ENCODE measurements at regions not wholly inside any gene's neighbourhood (a gene's known extent, or its start where the extent isn't known, plus 50 kb on each side); places are given as distances from the start of the nearest gene placed in this dataset.
"Not testable (repeated sequence)": the region's sequence is repeated elsewhere in the genome, so short reads cannot be mapped to it uniquely, and the experiment has no call there.

DNA sequence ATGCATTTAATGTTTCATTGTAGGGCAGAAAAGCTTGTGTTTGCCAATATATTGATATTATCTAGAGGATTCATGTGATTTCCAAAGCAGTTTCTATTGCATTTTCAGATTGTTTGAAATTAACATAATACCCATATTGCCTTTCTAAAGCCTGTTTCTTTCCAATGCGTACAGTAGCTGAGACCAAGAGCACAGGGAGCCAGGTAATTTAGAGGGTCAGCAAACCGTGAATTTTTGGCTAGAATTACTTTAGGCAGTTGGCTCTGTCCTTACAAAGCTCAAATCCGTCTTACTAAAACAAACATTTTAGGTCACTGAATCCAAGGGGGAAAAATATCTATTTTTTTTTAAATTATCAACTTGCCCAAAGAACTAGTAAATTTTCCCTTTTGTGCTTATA lies 604.9 kb upstream of the ADARB2 start:
- DNase-seq (ENCODE audit: low read depth) = no peak

DNA sequence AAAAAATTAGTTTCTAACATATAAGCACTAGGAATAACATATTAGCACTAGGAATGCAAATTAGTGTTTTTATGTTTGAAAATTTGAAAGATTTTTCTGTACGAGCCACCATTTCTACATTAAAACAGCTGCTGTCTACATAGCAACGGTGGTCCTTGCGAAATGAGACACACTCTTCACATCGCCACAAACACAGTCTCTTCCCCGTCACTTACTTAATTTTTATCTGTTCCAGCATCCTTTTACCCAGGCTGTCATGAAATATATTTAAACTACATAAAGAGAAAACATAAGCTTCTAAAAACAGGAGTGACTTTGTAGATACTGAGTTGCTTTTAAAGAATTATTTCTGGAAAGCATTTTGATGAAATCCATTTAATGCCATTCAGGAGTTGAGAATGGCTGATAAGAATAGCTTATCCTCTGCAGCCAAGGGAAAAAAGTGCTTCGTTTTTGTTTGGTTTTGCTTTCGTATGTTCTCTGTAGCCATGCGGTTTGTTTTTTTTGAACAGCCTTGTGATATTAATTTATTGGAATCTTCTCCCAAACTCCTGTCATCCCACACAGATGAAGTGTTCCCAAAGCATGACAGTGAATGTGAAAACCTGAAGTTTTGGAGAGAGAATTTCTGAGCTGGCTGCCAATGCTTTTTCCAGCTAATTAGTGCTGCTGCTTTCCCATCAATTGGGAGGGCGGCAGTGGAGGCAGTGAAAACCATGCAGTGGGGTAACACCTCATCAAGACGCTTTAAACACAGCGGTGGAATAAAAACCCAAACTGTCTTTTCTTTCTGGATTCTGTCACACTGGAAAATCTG lies 603.7 kb upstream of the ADARB2 start:
- no peak for DNase-seq (ENCODE audit: low read depth)

DNA sequence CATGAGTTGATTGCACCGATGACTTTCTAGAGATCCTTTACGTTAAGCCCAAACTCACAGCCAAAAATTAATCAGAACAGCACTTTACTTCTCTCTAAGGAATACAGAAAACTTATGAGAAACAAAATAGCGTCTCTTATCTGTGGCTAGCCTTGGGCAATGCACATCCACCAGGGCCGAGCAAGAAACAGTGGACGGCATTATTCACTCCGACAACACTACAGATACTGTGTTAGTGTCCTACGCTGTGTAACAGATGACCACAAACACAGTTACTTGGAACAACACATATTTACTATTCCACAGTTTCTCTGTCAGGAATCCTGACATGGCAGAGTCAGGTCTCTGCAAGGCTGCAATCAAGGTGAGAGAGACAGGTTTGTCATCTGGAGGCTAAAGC lies 598.3 kb upstream of the ADARB2 start:
- DNase-seq (ENCODE audit: low read depth) = no peak

DNA sequence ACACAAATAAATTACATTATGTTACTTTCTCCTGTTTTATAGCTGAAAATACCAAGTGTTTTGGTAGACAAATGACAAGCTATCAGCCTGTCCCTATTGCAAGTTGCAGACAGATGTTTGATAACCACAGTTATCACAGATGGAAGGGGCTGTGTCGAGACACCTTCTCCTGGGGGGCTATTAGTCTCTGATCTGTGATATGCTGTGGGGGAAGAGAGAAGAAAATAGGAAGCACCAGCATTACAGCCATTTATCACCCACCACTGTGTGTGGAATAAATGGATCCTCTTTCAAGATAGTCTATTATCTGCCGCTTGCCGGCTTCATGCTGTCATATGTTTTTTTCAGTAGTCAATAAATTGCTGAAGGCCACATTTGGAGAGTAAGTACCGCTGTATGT lies 597.2 kb upstream of the ADARB2 start:
- DNase-seq (ENCODE audit: low read depth) = no peak

DNA sequence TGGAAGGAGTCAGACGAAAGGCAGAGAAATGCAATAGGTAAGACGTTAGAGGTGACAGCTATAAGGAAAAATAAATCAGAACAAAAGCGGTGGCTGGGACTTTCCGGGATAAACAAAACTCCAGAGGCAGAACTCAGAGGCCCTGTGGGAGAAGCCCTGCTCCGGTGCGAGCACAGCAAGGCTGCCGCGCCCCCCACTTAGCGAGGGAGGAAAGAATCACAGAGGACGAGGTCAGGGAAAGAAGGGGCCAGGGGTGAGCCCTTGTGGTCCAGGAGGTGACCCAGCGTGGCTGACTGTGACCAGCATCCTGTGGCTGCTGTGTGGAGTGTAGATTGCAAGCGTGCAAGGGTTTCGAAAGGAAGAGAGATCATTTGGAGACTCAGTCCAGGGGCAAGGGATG lies 591.8 kb upstream of the ADARB2 start:
- DNase-seq (ENCODE audit: low read depth) = no peak

DNA sequence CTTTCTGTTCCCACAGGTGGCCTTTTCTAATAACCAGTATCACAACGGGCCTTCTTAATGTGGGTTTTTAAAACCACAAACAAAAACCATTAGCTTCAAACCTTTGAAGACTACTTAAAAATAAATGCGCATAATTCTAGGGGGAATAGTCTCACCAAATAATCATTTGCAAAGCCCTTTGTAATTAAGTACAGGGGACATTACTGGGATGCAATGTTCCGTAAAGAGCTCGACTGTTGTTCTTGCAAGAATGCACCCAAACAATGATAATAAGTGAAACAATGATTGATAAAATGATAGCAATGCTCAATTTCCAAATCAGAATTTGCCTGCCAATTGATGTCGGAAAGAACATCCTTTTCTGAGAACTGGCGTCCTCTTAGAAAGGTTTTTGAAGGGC lies 589.1 kb upstream of the ADARB2 start:
- no peak for DNase-seq (ENCODE audit: low read depth)

DNA sequence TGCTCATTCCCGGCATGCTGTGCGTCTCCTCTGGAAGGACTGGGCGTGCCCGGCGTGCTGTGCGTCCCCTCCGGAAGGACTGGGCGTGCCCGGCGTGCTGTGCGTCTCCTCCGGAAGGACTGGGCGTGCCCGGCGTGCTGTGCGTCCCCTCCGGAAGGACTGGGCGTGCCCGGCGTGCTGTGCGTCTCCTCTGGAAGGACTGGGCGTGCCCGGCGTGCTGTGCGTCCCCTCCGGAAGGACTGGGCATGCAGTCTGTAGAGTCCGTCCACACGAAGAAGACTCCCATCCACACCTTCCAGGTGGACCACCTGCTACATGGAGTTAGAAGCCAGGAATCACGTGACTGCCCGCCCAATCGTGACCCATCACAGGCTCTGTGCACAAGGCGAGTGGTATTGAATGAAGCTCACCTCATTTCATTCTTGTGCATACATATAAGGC lies 577.7 kb upstream of the ADARB2 start:
- DNase-seq (ENCODE audit: low read depth) = not testable (repeated sequence)

DNA sequence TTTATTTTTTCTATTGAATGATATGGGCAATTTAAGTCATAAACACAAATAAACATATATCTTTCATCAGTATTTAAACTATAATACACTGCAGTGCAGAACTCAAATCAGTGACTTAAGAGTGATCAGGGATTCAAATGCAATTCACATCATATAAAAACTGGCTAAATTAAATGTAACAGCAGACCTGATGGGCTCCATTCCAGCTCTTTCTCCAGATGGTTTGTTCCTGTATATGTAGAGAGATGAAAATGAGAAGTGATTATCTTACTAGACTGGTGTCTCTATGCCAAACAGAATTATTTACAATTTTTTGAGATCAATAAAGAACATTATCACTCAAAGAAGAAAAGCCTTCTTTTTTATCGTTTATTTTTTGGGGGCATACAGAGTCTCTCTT lies 568.8 kb upstream of the ADARB2 start:
- DNase-seq (ENCODE audit: low read depth) = no peak

DNA sequence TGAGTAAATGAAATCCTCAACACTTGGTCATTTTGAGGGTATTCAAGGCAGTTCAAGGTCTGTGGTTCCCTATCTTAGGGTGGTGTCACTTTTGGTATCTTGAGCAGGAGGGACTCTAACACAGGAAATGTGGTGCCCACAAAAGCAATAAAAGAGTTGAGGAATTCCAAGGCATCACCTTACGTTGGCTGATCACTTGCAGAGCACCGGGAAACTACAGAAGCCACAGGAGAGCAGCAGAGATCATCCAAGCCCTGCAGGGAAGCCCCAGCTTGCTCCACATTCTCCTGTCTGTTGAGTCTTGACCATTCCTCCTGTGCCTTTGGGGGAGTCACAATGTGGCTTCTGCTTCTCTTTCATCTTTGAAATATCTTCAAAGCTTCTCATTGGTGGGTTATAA lies 565.8 kb upstream of the ADARB2 start:
- DNase-seq (ENCODE audit: low read depth) = no peak

DNA sequence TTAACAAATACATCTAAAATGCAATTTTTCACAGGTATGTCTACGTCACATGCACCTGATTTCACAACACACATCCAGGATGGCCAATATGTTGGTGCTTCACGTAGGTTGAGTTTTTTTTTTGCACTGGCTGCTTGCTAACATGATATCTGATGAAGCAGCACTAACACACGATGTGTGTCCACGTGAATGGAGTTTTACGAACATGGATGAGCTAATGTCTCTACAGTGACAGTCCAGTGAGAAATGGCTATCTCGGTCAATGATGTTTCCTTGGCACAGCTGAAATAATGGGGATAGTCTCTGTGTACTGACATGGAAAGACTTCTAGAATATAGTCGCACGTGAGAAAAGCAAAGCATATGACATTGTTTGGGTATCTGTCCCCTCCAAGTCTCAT lies 563.9 kb upstream of the ADARB2 start:
- DNase-seq (ENCODE audit: low read depth) = no peak

DNA sequence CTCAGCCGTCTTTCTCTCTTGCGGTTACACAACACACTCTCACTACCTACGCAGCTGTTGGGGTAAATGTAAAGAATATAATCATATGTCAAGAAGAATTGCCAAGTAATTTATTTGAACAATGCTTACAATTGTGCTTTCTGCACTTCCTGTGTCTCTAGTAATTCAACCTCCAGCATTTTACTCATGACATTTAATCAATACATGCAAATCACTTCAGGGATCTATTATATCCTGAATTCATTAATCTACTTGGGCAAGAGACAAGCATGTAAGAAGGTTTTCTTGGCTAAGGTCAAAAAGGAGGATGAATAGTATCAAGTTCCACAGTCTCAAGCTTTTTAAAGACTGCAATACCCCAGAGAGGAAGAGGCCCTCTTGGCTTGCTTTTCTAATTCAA lies 562.9 kb upstream of the ADARB2 start:
- DNase-seq (ENCODE audit: low read depth) = no peak

DNA sequence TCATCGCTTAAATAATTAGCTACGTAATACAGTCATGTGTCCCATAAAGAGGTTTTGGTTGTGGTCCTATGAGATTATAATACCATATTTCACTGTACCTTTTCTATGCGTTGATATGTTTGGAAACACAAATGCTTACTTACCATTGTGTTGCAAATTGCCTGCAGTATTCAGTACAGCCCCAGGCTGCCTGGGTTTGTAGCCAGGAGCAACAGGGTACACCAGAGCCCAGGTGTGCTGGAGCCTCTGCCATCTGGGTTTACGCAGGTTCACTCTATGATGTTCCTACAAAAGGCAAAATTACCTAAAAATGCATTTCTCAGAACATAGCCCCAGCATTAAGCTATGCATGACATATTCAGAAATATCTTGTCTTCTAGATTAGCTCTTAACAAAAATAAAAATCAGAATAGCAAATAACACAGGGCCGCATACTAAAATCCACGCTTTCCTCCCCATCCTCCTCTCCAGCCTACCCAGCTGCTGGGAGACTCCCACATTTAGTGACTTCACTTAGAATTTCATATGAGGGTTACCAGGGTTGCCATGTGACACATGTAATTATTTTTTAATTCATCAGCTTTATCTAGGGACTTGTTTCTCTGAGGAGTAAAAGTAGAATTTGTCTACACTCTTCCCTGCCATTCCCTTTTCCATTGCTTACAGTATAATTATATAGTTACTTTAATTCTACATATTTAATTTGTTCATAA lies 559.0 kb upstream of the ADARB2 start:
- DNase-seq (ENCODE audit: low read depth) = no peak

DNA sequence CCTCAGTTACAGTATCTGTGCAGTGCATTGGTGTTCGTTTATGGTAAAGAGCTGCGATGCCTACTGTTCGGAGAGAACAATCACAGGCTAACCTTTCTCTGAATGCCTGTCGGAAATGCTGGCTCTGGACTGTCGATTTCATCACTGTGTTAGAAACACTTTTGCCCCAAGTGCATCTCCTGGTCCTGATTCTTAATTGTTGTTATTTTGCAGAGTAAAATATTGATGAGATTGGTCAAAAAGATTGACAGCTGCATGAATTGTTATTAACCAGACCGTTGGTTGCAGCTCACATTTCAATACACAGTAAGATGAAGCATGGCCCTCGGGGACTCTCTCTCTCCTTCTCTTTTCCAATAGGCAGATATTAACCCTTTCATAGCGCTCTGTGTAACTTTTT lies 557.4 kb upstream of the ADARB2 start:
- DNase-seq (ENCODE audit: low read depth) = no peak

DNA sequence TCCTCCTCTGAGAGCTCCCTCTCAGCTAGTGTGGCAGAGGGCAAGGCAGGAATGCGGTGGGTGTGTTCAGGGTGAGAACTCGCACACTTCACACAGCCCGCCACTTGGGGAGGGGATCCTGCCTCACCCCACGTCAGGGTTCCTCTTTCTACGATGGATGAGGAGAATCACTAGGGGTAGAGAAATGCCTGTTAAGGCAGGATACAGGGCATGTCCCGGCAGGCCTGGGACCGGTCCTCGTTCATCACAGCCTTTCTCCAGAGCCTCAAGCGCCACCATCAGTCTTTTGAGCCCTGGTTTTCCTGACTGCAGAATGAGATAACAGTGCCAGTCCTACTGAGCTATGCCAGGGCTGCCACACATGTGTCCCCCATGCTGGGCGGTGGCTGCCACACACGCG lies 546.7 kb upstream of the ADARB2 start:
- no peak for DNase-seq (ENCODE audit: low read depth)

DNA sequence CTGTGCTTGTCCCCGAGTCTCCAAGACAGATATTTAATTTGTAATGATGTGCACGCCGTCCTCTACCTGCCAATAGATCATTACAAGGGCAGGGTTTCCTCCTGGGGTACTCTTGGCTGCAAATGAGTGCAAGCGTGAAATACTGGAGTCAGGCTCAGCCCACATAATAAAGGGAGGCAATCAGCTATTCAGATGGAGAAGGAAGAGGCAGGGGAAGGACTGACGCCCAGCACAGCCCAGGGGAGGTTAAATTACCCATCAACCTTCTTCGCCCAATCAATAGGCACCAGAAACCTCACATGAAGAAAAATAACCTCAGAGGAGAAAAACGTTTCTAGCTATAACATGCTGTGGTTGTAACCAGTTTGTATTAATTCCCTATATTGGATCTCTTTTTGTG lies 544.9 kb upstream of the ADARB2 start:
- no peak for DNase-seq (ENCODE audit: low read depth)

DNA sequence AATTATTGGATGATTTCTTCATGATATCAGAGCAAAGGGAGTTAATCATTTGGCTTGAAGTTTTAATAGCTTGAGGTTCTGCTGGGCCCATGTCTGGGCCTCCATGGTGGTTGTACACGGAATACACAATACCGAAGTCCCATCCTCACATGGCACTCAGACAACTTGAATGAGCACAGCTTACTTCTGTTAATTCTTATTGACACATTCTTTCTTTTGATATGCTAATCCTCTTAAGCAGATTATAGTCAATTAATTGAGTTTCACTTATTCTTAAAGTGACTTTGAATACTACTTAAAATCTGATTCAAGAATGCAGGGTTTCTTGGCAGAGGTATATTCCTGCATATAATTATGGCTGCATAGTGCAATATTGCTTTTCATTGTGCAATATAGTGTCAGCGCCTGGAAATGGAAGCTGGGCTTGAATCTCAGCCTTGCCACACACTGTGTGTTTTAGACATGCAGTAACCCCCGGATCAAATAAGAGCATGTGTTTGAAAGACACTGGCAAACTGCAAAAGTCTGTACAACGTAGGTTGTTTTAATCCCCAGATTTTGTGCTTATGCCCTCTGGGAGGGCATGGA lies 543.5 kb upstream of the ADARB2 start:
- no peak for DNase-seq (ENCODE audit: low read depth)

DNA sequence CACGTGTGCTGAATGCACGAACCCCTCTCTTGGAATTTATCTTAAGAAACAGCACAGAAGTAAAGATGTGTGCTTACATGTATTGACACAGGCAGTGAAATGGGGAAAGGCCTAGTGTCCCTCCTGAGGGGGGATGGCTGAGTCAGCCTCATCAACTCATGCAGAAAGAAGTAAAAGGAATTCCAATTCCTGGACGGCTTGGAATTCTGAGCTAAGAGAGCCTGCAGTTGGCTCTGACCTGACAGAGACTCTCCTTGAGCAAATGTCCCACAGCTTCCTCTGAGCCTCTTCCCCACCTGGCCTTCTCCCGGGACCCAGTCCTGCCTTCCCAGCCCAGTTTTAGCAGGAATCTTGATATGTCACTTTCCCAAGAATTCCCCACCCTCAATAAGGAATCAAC lies 542.4 kb upstream of the ADARB2 start:
- no peak for DNase-seq (ENCODE audit: low read depth)

DNA sequence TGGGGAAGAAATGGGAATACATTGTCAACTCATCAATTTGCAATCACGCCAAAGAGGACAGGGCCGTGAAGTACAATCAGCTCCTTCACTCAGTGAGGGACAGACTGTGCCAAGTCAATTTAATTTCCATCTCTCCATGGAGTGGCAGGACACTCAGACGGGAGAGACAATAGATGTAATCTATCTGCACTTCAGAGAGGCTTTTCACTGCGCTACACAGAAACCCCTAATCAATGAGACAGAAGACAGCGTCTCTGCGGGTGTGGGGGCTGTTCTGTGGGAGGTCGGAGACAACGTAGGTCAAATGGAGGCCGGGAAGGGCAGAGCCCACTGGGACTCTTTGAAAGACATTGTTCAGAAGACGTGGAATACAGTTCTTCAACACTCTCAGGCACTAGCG lies 541.0 kb upstream of the ADARB2 start:
- no peak for DNase-seq (ENCODE audit: low read depth)

DNA sequence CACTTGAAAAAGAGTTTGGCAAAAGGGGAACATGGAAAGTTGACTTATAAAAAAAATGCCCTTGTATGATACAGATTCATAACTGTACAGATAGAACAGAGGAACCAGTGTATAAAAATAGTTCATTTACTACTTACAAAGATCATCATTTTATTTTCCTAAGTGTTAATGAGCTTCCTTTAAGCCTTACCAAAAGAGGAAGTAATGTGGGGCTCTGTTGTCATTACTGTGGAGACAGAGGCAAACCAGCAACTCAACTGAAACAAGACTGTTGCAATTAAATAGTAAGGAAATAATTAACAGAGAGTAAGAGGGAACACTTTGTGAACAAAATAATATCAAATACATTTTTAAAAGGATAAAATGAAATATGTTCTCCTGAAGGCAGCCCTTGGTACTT lies 526.2 kb upstream of the ADARB2 start:
- no peak for DNase-seq (ENCODE audit: low read depth)

DNA sequence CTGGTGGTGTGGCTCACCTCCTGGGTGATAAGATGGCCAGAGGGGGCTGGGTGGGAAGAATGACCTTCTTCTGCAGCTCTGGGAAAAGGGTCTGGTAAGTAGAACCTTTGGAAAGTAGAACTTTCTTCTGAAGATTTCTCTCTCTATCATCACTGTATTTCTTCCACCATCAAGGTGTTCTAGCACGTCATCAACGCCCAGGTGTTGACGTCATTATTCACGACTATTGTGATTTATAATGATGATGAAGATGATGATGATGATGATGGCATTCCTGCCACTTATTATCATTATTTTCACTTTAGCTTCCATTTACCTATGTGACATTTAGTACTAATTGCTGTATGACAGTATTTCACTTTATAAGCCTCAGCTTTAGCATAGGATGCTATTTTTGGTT lies 525.6 kb upstream of the ADARB2 start:
- no peak for DNase-seq (ENCODE audit: low read depth)

DNA sequence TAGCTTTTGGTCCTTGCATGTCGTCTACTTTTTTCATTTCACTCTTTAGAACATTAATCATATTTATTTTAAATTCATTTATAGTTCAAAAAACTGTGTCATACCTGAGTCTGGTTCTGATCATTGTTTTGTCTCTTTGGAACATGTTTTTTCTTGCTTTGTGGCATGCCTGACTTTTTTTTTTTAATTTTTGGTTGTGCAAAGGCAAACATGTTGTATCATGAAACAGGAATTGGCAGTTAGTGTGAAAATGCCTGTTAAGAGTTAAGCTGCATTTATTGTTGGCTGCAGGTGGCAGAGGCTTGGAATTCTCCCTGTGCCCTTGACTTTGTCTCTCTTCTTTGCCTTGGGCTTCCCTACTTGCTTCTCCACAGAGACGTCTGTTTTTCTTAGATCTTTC lies 525.0 kb upstream of the ADARB2 start:
- DNase-seq (ENCODE audit: low read depth) = no peak

DNA sequence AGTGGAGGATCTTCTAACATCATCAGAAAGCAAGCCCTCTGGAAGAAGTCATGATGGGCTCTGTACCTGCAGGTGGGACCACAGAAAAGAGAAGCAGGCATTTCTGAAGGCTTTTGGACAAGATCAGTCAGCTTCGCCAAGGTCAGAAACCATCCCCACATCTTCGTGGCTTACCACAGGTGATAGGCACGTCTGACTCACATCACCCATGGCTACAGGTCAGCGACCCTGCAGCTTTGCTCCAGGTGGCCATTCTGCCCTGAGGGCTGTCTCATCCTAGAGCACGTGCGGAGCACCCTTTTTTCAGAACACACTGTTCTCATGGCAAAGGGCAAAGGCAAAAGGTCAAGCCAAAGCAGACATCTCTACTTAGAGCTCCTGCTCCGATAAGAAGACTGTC lies 518.9 kb upstream of the ADARB2 start:
- DNase-seq (ENCODE audit: low read depth) = no peak

DNA sequence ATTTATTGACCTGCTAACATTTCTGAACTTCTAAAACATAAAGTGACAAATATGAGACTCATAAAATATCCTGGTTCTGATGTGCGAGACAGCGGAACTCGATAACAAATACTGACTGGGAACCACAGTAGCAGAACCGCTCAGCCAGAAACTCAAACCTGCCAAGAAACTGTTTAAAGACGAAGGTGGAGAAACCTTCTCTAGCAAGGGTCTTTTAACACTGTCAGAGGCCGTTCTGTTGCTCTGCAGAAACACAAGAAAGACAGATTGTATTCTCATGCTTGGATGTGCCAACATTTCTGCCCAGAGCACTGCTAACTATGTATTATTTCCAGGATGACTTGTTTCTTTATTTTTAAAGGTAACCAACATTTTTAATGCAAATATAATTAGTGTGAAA lies 514.8 kb upstream of the ADARB2 start:
- DNase-seq (ENCODE audit: low read depth) = no peak
